ENCODE measurements at regions not wholly inside any gene's neighbourhood (a gene's known extent, or its start where the extent isn't known, plus 50 kb on each side); places are given as distances from the start of the nearest gene placed in this dataset.

DNA sequence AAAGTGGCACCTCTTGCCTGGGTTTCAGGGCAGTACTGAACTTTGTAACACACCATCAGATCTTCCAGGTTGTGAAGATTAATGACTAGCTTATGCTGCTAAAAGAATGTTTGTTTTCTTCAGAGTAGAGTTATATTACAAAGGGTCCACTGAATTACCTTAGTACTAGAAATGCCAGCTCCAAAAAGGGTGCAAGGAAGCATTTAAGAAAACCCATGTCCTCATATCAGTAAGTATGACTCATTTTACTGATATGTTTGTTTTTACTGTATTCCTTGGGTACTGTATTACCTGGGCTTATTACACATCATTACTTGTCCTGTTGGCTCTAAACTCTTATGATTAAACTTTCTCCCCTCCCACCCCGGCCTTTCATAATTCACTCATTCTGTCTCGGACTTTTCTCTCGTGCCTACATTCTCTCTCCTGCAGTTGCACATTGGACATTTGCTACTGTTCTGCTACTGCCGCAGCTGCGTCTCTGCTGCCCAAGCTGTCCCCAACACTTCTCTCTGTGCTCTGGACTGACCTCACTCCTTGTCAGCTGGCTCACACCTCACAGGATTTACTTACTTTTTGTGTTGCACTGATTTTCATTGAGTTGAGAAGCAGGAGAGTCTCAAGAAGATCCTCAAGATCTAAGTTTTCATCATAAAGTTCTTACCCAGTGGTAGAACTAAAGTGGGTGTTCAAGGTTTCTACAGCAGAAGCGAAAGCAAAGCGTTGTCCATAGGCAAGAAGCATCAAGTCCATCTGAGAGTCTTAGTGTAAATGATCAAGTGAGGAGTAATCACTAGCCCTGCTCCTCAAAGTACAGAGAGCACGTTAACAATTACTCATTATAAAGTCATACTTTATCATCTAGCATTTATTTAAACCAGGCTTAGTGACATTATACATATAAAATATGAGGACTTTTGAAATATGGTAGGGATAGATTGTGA is 53.2 kb upstream of the C9orf72 start:
- TF ChIP-seq, protein P1, sequence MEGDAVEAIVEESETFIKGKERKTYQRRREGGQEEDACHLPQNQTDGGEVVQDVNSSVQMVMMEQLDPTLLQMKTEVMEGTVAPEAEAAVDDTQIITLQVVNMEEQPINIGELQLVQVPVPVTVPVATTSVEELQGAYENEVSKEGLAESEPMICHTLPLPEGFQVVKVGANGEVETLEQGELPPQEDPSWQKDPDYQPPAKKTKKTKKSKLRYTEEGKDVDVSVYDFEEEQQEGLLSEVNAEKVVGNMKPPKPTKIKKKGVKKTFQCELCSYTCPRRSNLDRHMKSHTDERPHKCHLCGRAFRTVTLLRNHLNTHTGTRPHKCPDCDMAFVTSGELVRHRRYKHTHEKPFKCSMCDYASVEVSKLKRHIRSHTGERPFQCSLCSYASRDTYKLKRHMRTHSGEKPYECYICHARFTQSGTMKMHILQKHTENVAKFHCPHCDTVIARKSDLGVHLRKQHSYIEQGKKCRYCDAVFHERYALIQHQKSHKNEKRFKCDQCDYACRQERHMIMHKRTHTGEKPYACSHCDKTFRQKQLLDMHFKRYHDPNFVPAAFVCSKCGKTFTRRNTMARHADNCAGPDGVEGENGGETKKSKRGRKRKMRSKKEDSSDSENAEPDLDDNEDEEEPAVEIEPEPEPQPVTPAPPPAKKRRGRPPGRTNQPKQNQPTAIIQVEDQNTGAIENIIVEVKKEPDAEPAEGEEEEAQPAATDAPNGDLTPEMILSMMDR (IDR thresholded peaks at IDR 0.05; ENCODE audit: low read depth, low read length, poor library complexity, severe bottlenecking): no peak
- no peak for TF ChIP-seq EZH2phosphoT487 (IDR thresholded peaks at IDR 0.05; ENCODE audit: borderline replicate concordance, low read length)

Measured in DOHH2 (cell line).